ENCODE measurements at regions not wholly inside any gene's neighbourhood (a gene's known extent, or its start where the extent isn't known, plus 50 kb on each side); places are given as distances from the start of the nearest gene placed in this dataset.

DNA sequence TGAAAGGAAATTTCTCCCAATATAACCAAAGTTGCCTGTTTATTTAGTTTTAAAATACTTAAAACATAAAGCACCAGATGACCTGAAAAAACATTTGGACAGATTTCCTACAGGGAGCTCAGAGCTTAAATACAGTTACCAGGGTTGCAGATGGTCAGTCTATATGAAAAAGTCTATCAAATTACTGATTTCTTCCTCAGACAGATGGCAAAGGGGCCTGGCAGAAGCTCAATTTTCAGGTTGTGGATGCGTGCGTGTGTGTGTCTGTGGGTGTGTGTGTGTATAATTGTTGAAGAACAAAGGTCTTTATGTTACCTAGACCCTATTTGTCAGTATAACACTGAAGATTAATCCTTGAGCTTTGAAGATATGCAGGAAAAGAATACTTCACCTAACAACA, 169.4 kb downstream of the MAD2L1 start (continued):
- TF ChIP-seq, protein P1, sequence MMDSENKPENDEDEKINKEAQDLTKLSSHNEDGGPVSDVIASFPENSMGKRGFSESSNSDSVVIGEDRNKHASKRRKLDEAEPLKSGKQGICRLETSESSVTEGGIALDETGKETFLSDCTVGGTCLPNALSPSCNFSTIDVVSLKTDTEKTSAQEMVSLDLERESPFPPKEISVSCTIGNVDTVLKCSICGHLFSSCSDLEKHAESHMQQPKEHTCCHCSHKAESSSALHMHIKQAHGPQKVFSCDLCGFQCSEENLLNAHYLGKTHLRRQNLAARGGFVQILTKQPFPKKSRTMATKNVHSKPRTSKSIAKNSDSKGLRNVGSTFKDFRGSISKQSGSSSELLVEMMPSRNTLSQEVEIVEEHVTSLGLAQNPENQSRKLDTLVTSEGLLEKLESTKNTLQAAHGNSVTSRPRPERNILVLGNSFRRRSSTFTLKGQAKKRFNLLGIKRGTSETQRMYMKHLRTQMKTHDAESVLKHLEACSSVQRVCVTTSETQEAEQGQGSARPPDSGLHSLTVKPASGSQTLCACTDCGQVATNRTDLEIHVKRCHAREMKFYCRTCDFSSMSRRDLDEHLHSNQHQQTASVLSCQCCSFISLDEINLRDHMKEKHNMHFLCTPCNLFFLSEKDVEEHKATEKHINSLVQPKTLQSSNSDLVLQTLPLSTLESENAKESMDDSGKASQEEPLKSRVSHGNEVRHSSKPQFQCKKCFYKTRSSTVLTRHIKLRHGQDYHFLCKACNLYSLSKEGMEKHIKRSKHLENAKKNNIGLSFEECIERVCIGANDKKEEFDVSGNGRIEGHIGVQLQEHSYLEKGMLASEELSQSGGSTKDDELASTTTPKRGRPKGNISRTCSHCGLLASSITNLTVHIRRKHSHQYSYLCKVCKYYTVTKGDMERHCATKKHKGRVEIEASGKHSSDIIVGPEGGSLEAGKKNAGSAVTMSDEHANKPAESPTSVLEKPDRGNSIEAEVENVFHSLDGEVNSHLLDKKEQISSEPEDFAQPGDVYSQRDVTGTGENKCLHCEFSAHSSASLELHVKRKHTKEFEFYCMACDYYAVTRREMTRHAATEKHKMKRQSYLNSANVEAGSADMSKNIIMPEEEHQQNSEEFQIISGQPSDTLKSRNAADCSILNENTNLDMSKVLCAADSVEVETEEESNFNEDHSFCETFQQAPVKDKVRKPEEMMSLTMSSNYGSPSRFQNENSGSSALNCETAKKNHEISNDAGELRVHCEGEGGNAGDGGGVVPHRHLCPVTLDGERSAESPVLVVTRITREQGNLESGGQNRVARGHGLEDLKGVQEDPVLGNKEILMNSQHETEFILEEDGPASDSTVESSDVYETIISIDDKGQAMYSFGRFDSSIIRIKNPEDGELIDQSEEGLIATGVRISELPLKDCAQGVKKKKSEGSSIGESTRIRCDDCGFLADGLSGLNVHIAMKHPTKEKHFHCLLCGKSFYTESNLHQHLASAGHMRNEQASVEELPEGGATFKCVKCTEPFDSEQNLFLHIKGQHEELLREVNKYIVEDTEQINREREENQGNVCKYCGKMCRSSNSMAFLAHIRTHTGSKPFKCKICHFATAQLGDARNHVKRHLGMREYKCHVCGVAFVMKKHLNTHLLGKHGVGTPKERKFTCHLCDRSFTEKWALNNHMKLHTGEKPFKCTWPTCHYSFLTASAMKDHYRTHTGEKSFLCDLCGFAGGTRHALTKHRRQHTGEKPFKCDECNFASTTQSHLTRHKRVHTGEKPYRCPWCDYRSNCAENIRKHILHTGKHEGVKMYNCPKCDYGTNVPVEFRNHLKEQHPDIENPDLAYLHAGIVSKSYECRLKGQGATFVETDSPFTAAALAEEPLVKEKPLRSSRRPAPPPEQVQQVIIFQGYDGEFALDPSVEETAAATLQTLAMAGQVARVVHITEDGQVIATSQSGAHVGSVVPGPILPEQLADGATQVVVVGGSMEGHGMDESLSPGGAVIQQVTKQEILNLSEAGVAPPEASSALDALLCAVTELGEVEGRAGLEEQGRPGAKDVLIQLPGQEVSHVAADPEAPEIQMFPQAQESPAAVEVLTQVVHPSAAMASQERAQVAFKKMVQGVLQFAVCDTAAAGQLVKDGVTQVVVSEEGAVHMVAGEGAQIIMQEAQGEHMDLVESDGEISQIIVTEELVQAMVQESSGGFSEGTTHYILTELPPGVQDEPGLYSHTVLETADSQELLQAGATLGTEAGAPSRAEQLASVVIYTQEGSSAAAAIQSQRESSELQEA (IDR thresholded peaks at IDR 0.05; ENCODE audit: low read depth) = no peak
- no peak for TF ChIP-seq KLF13 (tag; IDR thresholded peaks at IDR 0.05; ENCODE audit: borderline replicate concordance, low read depth)
- no peak for TF ChIP-seq SMARCC2 (IDR thresholded peaks at IDR 0.05; ENCODE audit: low read depth)
- no peak for TF ChIP-seq ETV1 (tag; conservative IDR thresholded peaks at IDR 0.05; ENCODE audit: low read depth)
- TF ChIP-seq YY1 (IDR thresholded peaks at IDR 0.05; ENCODE audit: borderline replicate concordance in 1 of 3, control insufficient read depth in 1 of 3, extremely low read depth in 1 of 3, insufficient read depth in 3 of 3, insufficient read length in 1 of 3, insufficient replicate concordance in 2 of 3, low read depth in 1 of 3, low read length in 2 of 3) = no peak
- TF ChIP-seq, protein P2, sequence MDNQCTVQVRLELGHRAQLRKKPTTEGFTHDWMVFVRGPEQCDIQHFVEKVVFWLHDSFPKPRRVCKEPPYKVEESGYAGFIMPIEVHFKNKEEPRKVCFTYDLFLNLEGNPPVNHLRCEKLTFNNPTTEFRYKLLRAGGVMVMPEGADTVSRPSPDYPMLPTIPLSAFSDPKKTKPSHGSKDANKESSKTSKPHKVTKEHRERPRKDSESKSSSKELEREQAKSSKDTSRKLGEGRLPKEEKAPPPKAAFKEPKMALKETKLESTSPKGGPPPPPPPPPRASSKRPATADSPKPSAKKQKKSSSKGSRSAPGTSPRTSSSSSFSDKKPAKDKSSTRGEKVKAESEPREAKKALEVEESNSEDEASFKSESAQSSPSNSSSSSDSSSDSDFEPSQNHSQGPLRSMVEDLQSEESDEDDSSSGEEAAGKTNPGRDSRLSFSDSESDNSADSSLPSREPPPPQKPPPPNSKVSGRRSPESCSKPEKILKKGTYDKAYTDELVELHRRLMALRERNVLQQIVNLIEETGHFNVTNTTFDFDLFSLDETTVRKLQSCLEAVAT (IDR thresholded peaks at IDR 0.05) = no peak
- TF ChIP-seq SRF (CRISPR knock-in tag; IDR thresholded peaks at IDR 0.05) = no peak

All from K562 (cell line).